HepG2 (cell line): ENCODE measurements at regions not wholly inside any gene's neighbourhood (a gene's known extent, or its start where the extent isn't known, plus 50 kb on each side); places are given as distances from the start of the nearest gene placed in this dataset.
A peak's percentile ranks its signal among the peaks of the same experiment; 100 is the strongest.

Experiments
- AKAP8 ChIP-seq: sonication (generic); formaldehyde crosslinking; IDR thresholded peaks from 2 replicates; pipeline ENCODE4 v1.5.1; 2020; ENCODE audit warnings: mild to moderate bottlenecking, missing genetic modification reagents
- BRD4 ChIP-seq: sonication (generic); formaldehyde crosslinking; IDR thresholded peaks from 2 replicates; pipeline ENCODE4 v1.4.0; 2020; ENCODE audit warnings: missing genetic modification reagents
- CAMTA2 ChIP-seq: sonication (generic); formaldehyde crosslinking; IDR thresholded peaks from 2 replicates; pipeline ENCODE4 v1.4.0; 2020; ENCODE audit warnings: mild to moderate bottlenecking, missing genetic modification reagents, borderline replicate concordance
- CREB1 ChIP-seq, 2 experiments: fragments of 450-650 bp in 1 of 2; IDR thresholded peaks; 2 replicates each; pipeline ENCODE4 v1.6.1; 2016 to 2017; ENCODE audit warnings: control low read depth in 1 of 2, mild to moderate bottlenecking in 1 of 2, missing compliant biosample characterization in 1 of 2, missing genetic modification characterization in 1 of 2
- FOSL1 ChIP-seq: sonication (generic); formaldehyde crosslinking; IDR thresholded peaks from 2 replicates; pipeline ENCODE4 v1.9.0; 2021; ENCODE audit warnings: missing genetic modification reagents, borderline replicate concordance
- IRF2 ChIP-seq: IDR thresholded peaks from 2 replicates; pipeline ENCODE4 v1.6.1; 2018; ENCODE audit warnings: missing genetic modification reagents, missing compliant biosample characterization
- NFYC ChIP-seq: IDR thresholded peaks from 2 replicates; pipeline ENCODE4 v1.6.1; 2016; ENCODE audit warnings: missing genetic modification reagents, missing compliant biosample characterization
- RBM22 ChIP-seq: fragments of 200-400 bp; formaldehyde crosslinking; optimal IDR thresholded peaks from 2 replicates; pipeline ENCODE3; 2017; ENCODE audit warnings: mild to moderate bottlenecking, low read length, moderate library complexity
- RELA ChIP-seq: sonication (generic); formaldehyde crosslinking; IDR thresholded peaks from 2 replicates; pipeline ENCODE4 v1.4.0; 2020; ENCODE audit warnings: missing genetic modification reagents
- RFXANK ChIP-seq: IDR thresholded peaks from 2 replicates; pipeline ENCODE4 v1.6.1; 2016
- SIN3B ChIP-seq: fragments of 150-350 bp; IDR thresholded peaks from 2 replicates; pipeline ENCODE4 v1.6.1; 2014; ENCODE audit warnings: low read length
- TAF15 ChIP-seq: fragments of 200-400 bp; formaldehyde crosslinking; IDR thresholded peaks from one replicate; pipeline ENCODE4 v1.6.1; 2018; ENCODE audit warnings: mild to moderate bottlenecking, low read depth, low read length; ENCODE audit not compliant: poor library complexity, severe bottlenecking
- TEAD2 ChIP-seq: sonication (generic); formaldehyde crosslinking; IDR thresholded peaks from 2 replicates; pipeline ENCODE4 v1.9.0; 2021; ENCODE audit warnings: missing genetic modification reagents
- ZNF234 ChIP-seq: sonication (generic); formaldehyde crosslinking; conservative IDR thresholded peaks from 2 replicates; pipeline ENCODE4 v1.5.1; 2020; ENCODE audit warnings: mild to moderate bottlenecking, missing genetic modification reagents
- ZNF337 ChIP-seq: sonication (generic); formaldehyde crosslinking; IDR thresholded peaks from 2 replicates; pipeline ENCODE4 v1.5.1; 2020; ENCODE audit warnings: missing genetic modification reagents, low read depth, mild to moderate bottlenecking, borderline replicate concordance
- ZNF549 ChIP-seq: sonication (generic); formaldehyde crosslinking; IDR thresholded peaks from 2 replicates; pipeline ENCODE4 v1.5.0; 2020; ENCODE audit warnings: missing genetic modification reagents
- ZNF564 ChIP-seq: sonication (generic); formaldehyde crosslinking; IDR thresholded peaks from 2 replicates; pipeline ENCODE4 v1.8.1; 2023; ENCODE audit warnings: mild to moderate bottlenecking, missing genetic modification reagents
- ZNF670 ChIP-seq: sonication (generic); formaldehyde crosslinking; IDR thresholded peaks from 2 replicates; pipeline ENCODE4 v1.8.0; 2022; ENCODE audit warnings: mild to moderate bottlenecking, missing genetic modification reagents, borderline replicate concordance
- TF ChIP-seq, protein P1 (sequence below): sonication (generic); formaldehyde crosslinking; IDR thresholded peaks from 2 replicates; pipeline ENCODE4 v1.4.0; 2020; ENCODE audit warnings: missing genetic modification reagents, mild to moderate bottlenecking, borderline replicate concordance
- TF ChIP-seq, protein P2 (sequence below): sonication (generic); formaldehyde crosslinking; IDR thresholded peaks from 2 replicates; pipeline ENCODE4 v1.4.0; 2020; ENCODE audit warnings: mild to moderate bottlenecking, missing genetic modification reagents
- TF ChIP-seq, protein P3 (sequence below): sonication (generic); formaldehyde crosslinking; IDR thresholded peaks from 2 replicates; pipeline ENCODE4 v1.9.0; 2021; ENCODE audit warnings: missing genetic modification reagents, borderline replicate concordance
- TF ChIP-seq, protein P4 (sequence below): sonication (generic); formaldehyde crosslinking; IDR thresholded peaks from 2 replicates; pipeline ENCODE4 v1.5.1; 2020; ENCODE audit warnings: missing genetic modification reagents, mild to moderate bottlenecking, borderline replicate concordance
- TF ChIP-seq, protein P5 (sequence below): sonication (generic); formaldehyde crosslinking; IDR thresholded peaks from 2 replicates; pipeline ENCODE4 v1.8.1; 2023; ENCODE audit warnings: missing genetic modification reagents, mild to moderate bottlenecking, borderline replicate concordance

DNA sequence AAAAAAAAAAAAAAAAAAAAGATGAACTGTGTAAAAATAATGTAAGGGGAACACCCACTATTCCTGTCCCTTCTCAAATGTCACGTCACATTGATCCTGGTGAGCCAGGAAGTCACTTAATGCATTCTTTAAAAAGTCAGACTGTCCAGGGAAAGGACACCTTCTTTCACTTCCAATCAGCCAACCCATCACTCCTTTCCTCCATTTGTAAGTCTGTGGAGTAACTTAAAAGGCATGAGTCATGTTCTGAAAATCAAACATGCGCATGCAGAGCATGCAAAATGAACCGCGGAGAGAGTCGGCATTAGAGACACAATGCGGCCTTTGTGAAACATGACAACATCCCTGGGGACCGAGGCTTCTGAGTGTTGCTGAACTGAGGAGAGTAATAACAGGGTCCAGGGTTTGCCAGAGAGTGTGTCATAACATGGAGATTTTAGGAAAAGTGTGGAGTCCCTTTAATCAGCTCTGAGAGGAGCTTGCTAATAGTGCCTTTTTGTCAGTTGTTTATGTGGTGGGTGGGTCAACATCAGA, 77.6 kb upstream of the SEMA6A start (continued):
- TF ChIP-seq, protein P1, sequence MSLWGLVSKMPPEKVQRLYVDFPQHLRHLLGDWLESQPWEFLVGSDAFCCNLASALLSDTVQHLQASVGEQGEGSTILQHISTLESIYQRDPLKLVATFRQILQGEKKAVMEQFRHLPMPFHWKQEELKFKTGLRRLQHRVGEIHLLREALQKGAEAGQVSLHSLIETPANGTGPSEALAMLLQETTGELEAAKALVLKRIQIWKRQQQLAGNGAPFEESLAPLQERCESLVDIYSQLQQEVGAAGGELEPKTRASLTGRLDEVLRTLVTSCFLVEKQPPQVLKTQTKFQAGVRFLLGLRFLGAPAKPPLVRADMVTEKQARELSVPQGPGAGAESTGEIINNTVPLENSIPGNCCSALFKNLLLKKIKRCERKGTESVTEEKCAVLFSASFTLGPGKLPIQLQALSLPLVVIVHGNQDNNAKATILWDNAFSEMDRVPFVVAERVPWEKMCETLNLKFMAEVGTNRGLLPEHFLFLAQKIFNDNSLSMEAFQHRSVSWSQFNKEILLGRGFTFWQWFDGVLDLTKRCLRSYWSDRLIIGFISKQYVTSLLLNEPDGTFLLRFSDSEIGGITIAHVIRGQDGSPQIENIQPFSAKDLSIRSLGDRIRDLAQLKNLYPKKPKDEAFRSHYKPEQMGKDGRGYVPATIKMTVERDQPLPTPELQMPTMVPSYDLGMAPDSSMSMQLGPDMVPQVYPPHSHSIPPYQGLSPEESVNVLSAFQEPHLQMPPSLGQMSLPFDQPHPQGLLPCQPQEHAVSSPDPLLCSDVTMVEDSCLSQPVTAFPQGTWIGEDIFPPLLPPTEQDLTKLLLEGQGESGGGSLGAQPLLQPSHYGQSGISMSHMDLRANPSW (CRISPR knock-in tag): 0 out of 2 replicates have a peak, but pooled peaks have one; percentile 25
- no peak for TF ChIP-seq ZNF234 (CRISPR knock-in tag)
- TF ChIP-seq ZNF670 (CRISPR knock-in tag): no peak; the same call in 1 of the 2 replicates
- TF ChIP-seq CAMTA2 (CRISPR knock-in tag): no peak
- no peak for TF ChIP-seq RBM22
- TF ChIP-seq ZNF564: no peak
- TF ChIP-seq, protein P2, sequence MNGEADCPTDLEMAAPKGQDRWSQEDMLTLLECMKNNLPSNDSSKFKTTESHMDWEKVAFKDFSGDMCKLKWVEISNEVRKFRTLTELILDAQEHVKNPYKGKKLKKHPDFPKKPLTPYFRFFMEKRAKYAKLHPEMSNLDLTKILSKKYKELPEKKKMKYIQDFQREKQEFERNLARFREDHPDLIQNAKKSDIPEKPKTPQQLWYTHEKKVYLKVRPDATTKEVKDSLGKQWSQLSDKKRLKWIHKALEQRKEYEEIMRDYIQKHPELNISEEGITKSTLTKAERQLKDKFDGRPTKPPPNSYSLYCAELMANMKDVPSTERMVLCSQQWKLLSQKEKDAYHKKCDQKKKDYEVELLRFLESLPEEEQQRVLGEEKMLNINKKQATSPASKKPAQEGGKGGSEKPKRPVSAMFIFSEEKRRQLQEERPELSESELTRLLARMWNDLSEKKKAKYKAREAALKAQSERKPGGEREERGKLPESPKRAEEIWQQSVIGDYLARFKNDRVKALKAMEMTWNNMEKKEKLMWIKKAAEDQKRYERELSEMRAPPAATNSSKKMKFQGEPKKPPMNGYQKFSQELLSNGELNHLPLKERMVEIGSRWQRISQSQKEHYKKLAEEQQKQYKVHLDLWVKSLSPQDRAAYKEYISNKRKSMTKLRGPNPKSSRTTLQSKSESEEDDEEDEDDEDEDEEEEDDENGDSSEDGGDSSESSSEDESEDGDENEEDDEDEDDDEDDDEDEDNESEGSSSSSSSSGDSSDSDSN: 0 out of 2 replicates have a peak, but pooled peaks have one; percentile 28
- TF ChIP-seq RELA (CRISPR knock-in tag): no peak
- TF ChIP-seq RFXANK (CRISPR knock-in tag): no peak
- TF ChIP-seq, protein P3, sequence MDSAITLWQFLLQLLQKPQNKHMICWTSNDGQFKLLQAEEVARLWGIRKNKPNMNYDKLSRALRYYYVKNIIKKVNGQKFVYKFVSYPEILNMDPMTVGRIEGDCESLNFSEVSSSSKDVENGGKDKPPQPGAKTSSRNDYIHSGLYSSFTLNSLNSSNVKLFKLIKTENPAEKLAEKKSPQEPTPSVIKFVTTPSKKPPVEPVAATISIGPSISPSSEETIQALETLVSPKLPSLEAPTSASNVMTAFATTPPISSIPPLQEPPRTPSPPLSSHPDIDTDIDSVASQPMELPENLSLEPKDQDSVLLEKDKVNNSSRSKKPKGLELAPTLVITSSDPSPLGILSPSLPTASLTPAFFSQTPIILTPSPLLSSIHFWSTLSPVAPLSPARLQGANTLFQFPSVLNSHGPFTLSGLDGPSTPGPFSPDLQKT (CRISPR knock-in tag): no peak
- no peak for TF ChIP-seq ZNF337 (CRISPR knock-in tag)
- no peak for TF ChIP-seq TAF15
- no peak for TF ChIP-seq NFYC (CRISPR knock-in tag)
- no peak for TF ChIP-seq ZNF549 (CRISPR knock-in tag)
- TF ChIP-seq BRD4 (CRISPR knock-in tag): no peak
- TF ChIP-seq, protein P4, sequence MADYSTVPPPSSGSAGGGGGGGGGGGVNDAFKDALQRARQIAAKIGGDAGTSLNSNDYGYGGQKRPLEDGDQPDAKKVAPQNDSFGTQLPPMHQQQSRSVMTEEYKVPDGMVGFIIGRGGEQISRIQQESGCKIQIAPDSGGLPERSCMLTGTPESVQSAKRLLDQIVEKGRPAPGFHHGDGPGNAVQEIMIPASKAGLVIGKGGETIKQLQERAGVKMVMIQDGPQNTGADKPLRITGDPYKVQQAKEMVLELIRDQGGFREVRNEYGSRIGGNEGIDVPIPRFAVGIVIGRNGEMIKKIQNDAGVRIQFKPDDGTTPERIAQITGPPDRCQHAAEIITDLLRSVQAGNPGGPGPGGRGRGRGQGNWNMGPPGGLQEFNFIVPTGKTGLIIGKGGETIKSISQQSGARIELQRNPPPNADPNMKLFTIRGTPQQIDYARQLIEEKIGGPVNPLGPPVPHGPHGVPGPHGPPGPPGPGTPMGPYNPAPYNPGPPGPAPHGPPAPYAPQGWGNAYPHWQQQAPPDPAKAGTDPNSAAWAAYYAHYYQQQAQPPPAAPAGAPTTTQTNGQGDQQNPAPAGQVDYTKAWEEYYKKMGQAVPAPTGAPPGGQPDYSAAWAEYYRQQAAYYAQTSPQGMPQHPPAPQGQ (CRISPR knock-in tag): no peak
- TF ChIP-seq CREB1 (IDR thresholded peaks at IDR 0.05): peak; percentile 52
- peak; percentile 55 for TF ChIP-seq CREB1 (CRISPR knock-in tag; IDR thresholded peaks at IDR 0.05)
- no peak for TF ChIP-seq AKAP8
- TF ChIP-seq FOSL1 (CRISPR knock-in tag): peak; percentile 85; the same call in 1 of the 2 replicates
- TF ChIP-seq TEAD2 (CRISPR knock-in tag): no peak
- no peak for TF ChIP-seq IRF2 (CRISPR knock-in tag)
- no peak for TF ChIP-seq SIN3B
- TF ChIP-seq, protein P5, sequence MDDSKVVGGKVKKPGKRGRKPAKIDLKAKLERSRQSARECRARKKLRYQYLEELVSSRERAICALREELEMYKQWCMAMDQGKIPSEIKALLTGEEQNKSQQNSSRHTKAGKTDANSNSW (CRISPR knock-in tag): no peak
